VCaP (cell line): ENCODE measurements at regions not wholly inside any gene's neighbourhood (a gene's known extent, or its start where the extent isn't known, plus 50 kb on each side); places are given as distances from the start of the nearest gene placed in this dataset.
"Not testable (repeated sequence)": the region's sequence is repeated elsewhere in the genome, so short reads cannot be mapped to it uniquely, and the experiment has no call there.

Source experiments
- H3K27ac ChIP-seq: fragments of 450-650 bp; 2 replicates; pipeline ENCODE4 v1.5.1; 2017
- CTCF ChIP-seq: fragments of 450-650 bp; conservative IDR thresholded peaks from 2 replicates; pipeline ENCODE4 v1.5.1; 2017; ENCODE audit warnings: mild to moderate bottlenecking, moderate library complexity

DNA sequence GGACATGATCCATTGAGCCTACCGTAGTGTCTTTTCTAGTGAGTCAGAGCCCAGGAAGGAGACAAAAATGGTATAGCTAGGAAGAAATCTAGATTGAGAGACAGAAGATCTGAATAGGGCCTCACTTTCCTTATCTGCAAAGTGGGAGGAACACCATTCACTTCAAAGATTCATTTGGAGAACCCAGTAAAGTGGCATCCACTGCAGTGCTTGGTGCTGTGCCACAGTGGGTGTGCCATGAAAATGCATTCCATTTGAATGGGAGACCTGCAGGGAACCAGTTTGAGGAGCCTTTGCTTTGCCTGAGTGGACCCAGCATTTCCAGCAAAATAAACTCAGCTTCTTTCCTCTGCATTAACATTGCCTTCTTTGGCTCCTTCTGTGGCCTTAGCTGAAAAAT is 470.5 kb upstream of the CADM1 start:
- TF ChIP-seq CTCF = no peak
- H3K27ac ChIP-seq = no peak overlapping the region

GRCh38 chr11:115967203-115967602 is 463.0 kb upstream of the CADM1 start:
- not testable (repeated sequence) for H3K27ac ChIP-seq

DNA sequence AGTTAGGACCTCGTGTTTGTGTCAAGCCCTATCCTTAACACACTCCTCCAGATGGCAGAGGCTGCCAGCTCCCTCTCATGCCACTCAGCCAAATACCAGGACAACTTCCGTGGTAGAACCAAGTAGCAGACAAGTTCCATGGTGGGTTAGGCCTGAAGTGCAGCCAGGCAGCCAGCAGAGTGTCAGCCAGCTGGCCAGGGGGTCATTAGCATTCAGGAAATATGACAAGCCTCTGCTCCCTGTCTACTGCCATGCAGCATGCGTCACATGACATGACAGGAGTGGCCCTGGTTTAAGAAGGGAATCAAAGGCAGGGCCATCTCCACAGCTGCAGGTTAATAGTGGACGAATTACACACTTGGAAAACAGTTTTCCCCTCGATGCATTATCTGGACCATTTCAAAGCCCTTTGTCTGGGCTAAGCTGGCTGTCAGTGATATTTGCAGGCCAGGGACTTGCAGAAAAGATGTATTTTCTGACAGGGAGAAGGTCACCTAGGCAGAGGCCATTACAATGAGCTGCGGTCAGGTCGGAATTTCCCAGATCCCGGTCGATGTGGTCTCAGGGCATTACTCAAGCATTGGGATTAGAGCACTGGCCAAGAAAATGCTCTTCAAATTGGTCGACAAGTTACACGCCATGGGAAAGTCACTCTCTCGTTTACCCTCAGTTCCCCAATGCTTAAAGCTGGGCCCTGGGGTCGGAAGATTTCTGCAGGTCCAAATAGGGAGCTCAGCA is 461.7 kb upstream of the CADM1 start:
- no peak for TF ChIP-seq CTCF
- H3K27ac ChIP-seq = no peak overlapping the region

GRCh38 chr11:115964091-115964490 is 459.9 kb upstream of the CADM1 start:
- no peak for TF ChIP-seq CTCF

GRCh38 chr11:115963156-115963555 is 458.9 kb upstream of the CADM1 start:
- H3K27ac ChIP-seq = no peak overlapping the region
- TF ChIP-seq CTCF = no peak

More at GRCh38 chr11:115964091-115964490, 459.9 kb upstream of the CADM1 start:
- H3K27ac ChIP-seq = no peak overlapping the region

DNA sequence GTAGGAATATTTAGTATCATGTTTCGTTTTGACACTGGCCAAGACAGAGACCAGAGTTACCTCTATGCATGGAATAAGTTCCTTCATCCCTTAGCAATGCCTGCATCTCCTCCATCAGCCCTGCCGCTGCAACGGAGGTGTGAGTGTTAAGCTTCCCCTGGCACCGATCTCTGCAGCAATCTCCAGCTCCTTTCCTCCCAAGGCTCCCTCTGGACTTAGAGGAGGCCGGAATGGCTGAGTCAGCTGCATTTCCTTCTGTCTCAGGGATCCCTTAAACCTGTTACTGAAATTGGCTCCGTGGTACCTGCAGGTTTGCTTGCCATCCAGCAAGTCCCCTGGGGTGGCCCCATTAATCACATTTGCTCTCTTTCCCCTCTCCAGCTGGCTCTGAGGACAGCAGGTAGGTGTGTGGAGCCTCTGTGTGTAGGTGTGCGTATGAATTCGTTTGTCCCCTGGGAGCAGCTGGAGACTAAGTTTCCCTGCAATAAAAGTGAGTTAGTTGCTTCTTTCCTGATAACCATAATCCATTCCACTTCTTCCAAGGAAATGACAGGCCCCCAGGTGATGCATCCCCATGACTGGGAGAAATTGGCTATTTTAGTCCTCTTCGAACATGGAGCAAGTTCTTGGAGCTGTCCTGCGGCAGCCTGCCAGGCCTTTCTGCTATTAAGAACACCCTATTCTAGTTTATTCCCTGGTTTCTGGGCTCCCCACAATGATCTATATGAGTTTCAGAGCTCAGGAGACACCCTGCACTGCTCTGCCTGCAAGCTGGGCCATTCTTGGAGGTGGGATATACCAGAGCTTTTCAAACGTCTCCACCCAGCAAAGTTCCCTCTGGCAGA is 457.2 kb upstream of the CADM1 start:
- no peak for TF ChIP-seq CTCF
- H3K27ac ChIP-seq = peak overlapping the region; percentile 8; the same call in 1 of the 2 replicates

DNA sequence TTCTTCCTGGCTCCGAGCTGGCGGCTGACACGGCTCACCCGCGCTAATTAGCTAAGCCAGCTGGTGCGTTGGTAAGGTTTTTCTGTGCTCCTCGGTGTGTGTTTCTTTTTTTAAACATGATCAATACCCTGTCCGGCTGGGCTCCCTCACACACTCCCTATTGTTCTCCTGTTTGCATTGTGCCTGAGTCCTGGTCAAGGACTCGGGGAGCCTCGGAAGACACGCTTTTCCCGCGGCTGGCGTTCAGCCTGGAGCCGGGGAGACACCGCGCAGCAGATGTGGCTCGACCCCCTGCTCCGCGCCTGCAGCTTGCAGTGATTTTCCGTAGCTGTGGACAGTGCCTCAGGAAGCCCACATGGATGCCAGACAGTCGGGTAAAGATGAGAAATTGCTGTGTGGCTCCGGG is 454.9 kb upstream of the CADM1 start:
- no peak overlapping the region for H3K27ac ChIP-seq
- TF ChIP-seq CTCF = no peak
